GM21529 (cell line): ENCODE measurements at regions not wholly inside any gene's neighbourhood (a gene's known extent, or its start where the extent isn't known, plus 50 kb on each side); places are given as distances from the start of the nearest gene placed in this dataset.

Experiments used
- ATAC-seq: cut with Tn5 transposase; IDR thresholded peaks from one replicate; pipeline ENCODE4 v1.9.1; 2021; ENCODE audit not compliant: unreplicated experiment

DNA sequence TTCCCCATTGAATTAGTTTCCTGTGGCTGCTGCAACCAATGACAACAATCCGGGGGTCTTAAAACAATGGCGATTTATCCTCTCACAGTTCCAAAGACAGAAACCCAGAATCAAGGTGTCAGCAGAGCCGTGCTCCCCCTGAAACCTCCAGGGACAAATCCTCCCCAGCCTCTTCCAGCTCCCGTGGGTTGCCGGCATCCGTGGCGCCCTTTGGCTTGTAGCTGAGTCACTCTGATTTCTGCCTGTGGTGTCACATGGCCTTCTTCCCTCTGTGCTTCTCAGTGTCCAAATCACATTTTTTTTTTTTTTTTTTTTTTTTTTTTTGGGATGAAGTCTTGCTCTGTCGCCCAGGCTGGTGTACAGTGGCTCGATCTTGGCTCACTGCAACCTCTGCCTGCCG, 64.5 kb upstream of the STX18 start:
- ATAC-seq, result no peak

DNA sequence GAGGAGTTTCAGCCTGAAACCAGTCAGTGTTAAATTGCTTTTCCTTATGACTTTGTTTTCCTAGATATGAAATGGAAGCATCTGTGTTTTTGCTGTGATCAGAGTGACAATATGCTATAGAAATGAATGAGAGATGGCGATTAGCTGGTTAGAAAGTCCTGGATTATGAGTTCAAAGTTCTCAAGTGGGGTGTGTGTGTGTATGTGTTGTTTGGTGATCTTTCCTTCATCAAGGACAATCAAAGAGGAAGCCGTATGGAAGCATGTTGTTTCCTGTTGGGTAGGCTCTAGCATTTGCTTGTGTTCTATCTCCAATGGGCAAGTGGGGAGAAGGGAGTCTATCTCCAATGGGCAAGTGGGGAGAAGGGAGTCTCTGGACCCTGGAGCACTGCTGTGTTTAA, 64.0 kb upstream of the STX18 start:
- no peak for ATAC-seq

DNA sequence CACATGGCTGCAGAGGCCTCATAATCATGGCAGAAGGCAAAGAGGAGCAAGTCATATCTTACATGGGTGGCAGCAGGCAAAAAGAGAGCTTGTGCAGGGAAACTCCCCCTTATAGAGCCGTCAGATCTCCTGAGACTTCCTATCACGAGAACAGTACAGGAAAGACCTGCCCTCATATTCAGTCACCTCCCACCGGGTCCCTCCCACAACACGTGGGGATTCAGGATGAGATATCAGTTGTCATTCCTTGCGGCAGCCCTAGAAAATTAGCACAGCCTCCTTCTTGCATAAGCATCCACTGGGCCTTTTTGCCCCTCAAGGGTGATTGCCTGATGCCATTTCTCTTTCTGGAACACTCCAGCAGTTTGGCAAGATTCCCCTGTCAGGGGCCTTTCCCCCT, 61.7 kb upstream of the STX18 start:
- no peak for ATAC-seq

DNA sequence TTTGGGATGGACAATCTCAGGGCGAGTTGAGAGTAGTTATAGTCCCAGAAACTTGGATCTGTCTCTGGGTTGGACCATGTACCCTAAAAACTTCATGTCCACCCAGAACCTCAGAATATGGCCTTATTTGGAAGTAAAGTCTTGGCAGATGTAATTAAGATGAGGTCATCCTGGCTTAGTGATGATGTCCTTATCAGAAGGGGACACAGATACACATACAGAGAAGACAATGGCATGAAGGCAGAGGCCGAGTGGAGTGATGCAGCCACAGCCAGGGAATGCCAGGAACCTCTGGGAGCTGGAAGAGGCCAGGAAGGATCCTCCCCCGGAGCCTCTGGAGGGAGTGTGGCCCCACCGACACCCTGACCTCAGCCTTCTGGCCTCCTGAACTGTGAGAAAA, 61.2 kb upstream of the STX18 start:
- no peak for ATAC-seq

DNA sequence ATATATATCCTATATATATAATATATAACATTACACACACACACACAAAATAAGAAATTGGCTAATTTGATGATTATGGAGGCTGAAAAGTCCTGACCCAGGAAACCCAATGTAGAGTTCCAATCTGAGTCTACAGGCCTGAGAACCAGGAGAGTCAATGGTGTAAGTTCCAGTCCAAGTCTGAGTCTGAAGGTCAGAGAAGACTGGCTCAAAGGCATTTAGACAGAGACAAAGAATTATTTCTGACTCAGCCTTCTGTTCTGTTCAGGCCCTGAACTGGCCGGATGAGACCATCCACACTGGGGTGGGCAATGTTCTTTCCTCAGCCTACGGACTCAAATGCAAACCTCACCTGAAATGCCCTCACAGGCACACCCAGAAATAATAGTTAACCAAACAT, 60.6 kb upstream of the STX18 start:
- no peak for ATAC-seq

DNA sequence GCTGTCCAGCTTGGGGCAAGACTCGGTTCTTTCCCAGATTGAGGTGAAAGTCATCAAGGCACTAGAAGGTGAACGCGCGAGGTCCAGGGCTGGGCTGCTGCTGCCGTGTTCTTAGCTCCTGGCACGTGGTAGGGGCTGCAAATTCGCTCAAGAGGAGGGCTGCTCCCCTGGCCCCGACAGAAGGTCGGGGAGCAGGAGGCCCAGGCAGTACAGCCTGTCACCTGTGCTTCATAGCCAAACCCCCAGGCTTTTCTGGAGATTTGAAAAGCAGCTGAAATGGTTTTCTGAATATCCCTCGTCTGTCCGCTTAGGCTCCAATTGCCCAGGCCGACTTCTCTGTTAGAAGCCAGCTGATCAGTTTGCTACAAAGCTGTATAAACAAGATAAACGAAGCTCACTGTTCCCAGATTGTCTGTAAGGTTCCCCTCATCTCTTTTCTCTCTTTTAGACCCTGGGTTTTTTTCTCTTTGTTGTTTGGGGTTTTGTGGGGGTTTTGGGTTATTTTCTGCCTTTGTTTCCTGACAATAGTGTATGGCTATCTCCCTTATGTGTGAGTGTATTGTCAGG, 60.0 kb upstream of the STX18 start:
- ATAC-seq, result no peak

DNA sequence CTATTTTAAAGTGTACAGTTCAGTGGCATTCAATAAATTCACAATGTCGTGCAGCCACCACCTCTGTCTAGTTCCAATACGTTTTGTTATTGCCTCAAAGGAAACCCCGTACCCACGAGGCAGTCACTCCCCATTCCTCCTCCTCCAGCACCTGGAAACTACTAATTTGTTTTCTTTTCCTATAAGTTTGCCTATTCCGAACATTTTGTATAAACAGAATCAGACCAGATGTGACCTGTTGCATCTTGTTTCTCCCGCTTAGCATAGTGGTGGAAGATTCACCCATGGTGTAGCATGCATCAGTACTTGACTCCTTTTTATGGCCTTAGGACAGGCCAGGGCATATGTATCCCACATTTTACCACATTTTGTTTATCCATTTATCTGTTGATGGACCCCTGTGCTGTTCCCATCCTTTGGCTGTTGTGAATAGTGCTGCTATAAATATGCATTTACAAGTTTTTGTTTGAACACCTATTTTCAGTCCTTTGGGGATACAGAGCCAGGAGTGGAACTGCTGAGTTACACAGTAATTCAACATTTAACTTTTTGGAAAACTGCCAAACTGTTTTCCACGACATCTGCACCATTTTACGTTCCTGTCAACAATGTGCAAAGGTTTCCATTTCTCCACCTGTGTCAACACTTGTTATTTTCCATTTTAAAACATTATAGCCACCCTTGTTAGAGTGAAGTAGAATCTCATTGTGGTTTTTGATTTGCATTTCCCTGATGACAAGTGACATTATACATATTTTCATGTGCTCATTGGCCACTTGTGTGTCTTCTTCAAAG, 57.8 kb upstream of the STX18 start:
- ATAC-seq, result no peak

DNA sequence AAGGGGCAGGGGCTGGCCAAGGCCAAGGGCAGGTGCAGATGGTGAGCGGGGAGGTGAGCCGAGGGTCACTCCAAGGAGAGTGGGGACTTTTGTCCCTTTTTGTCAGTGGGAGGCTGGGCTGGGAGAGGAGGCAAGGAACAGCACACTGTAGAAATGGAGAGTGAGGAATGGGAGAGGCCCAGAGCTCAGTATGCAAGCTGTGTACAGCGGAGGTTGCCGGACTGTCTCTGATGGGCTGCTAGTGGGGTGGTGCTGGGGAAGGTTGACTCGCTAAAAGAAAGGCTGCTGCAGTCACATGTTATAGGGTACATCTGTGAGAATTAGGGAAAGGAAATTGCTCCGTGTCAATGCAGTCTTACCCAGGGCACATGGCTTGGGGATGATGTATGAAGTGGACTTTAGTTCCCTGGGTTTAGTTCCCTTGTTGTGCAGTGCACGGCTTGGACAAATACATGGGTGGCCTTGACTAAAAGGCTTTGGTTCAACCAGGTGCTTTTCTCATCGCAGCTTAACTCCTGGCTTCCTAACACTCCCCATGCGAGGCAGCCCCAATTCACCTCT, 57.1 kb upstream of the STX18 start:
- no peak for ATAC-seq

DNA sequence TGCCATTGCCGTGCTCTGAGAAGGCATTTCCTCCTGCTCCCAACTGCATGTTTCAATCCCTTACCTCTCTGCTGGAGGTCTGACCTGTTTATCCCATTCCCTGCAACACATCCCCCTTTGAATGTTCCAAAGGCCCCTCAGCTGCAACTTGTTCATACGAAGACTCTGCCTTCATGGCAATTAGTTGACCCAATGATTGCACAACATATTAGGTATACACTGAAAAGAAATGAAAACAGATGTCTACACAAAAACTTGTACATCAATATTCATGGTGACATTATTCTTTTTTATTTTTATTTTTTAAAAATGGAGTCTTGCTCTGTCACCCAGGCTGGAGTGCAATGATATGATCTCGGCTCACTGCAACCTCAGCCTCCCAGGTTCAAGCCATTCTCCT, 54.9 kb upstream of the STX18 start:
- ATAC-seq, result no peak

DNA sequence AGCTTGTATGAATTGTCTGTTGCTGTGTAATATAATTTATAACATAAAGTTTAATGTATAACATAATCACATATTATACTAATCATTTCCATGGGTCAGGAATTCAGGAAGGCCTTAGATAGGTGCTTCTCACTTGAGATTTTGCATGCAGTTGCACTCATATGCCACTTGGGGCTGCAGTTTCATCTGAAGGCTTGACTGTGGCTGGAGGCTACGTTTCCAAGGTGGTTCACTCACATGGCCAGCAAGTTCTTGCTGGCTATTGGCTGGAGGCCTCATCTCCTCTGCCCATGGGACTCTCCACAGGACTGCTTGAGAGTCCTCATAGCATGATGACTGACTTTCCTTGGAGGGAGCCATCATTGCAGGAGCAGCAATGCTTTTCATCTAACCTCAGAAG, 53.4 kb upstream of the STX18 start:
- no peak for ATAC-seq

DNA sequence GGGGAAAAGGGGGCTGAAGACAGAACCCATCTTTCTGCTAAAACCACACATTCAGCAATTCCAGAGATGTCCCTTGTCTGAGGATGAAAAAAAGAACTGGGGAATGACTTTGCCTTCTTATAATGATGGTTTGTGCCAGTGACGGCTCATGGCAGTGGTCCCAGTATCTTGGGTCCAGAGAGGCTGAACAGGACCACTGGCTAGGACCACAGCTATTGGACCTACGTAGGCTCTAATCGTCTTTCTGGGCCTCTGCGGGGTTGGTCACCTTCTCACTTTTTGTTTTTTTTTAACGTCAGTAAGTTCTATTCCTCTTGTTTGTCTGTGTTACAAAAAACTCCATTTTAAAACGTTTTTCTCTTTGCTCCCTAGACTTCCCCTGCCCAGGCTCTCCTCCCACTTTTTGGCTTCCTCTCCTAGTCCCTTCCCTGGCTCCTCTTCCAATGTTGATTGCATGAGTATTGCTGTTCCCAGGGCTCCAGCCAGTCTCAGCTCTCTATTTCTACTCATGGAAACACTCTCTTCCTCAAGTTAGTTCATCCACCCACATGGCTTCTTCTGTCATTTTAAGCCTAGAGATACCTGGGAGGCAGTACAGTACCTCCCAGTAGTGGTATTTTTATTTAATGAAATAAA, 52.6 kb upstream of the STX18 start:
- ATAC-seq, result no peak

DNA sequence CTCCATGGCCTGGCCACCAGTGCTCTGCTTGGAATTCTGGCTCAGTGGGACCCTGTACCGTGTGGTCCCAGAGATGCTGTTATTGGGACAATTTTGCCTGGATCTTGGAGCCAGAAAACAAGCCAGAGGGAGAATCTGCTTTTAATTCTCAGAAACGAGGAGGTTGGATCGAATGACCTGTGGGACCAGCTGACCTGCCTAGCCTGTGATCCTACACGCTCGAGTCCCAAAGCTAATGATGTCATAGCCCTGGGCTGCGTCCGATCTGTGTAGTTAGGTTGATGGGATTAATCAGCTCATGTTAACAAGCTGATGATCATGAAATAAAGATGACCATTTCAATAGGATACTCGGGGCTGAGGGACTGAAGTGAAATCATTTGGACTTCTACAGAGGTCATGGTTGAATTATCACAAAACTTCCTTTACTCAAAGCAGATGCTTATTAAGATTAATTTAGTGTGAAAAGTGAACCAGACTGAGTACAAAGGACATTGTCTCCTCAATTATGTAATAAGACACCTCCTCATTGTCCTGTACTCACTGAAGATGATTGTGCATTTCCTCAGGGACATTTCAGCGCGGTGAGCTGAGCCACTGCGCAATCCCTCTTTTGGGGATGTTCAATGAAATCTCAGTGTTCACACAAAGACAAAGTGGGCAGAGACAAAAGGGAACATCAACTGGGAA, 51.9 kb upstream of the STX18 start:
- ATAC-seq, result no peak

DNA sequence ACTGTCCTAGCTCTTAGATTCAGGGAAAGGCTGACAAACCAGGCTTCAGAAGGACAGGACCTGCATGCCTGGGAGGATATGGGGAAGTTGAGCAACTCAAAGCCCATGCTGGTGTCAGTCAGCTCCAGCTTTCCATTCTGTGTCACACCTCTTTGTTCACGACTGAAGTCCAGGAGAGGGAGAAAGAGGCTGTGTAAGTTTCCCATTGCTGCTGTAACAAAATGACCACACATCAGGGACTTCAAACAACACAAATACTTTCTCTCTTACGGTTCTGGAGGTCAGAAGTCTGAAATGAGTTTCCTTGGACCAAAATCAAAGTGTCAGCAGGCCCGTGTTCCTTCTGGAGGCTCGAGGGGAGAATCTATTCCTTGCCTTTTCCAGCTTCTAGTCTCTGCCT, 50.6 kb upstream of the STX18 start:
- ATAC-seq, result no peak
